22Rv1 (cell line): ENCODE measurements at regions not wholly inside any gene's neighbourhood (a gene's known extent, or its start where the extent isn't known, plus 50 kb on each side); places are given as distances from the start of the nearest gene placed in this dataset.
"Not testable (repeated sequence)": the region's sequence is repeated elsewhere in the genome, so short reads cannot be mapped to it uniquely, and the experiment has no call there.

Experiments
- H3K27ac ChIP-seq: fragments of 450-650 bp; 2 replicates; pipeline ENCODE4 v1.5.1; 2017
- CTCF ChIP-seq: fragments of 450-650 bp; IDR thresholded peaks from 2 replicates; pipeline ENCODE4 v1.5.1; 2017; ENCODE audit warnings: mild to moderate bottlenecking
- ZFX ChIP-seq: fragments of 450-650 bp; IDR thresholded peaks from 2 replicates; pipeline ENCODE4 v1.6.1; 2017; ENCODE audit warnings: antibody characterized with exemption, borderline replicate concordance

GRCh38 chr9:71268871-71269635 is 147.6 kb upstream of the TRPM3 start:
- H3K27ac ChIP-seq: no peak overlapping the region; the same call in 1 of the 2 replicates
- TF ChIP-seq ZFX: no peak
- no peak for TF ChIP-seq CTCF

- no peak overlapping the region for H3K27ac ChIP-seq
- TF ChIP-seq ZFX (no peak), CTCF (no peak)
Observed at GRCh38 chr9:71263451-71263850, 142.0 kb upstream of the TRPM3 start.

GRCh38 chr9:71260419-71260818 is 139.0 kb upstream of the TRPM3 start:
- not testable (repeated sequence) for H3K27ac ChIP-seq

GRCh38 chr9:71254592-71255277 is 133.3 kb upstream of the TRPM3 start:
- TF ChIP-seq CTCF: no peak
- TF ChIP-seq ZFX: no peak
- H3K27ac ChIP-seq: no peak overlapping the region

GRCh38 chr9:71253011-71253410 is 131.6 kb upstream of the TRPM3 start:
- H3K27ac ChIP-seq: no peak overlapping the region
- no peak for TF ChIP-seq CTCF
- TF ChIP-seq ZFX: no peak

GRCh38 chr9:71250581-71250980 is 129.2 kb upstream of the TRPM3 start:
- TF ChIP-seq CTCF: no peak
- no peak for TF ChIP-seq ZFX
- H3K27ac ChIP-seq: no peak overlapping the region

- no peak overlapping the region for H3K27ac ChIP-seq
- TF ChIP-seq CTCF: peak; percentile 95
- no peak for TF ChIP-seq ZFX
Observed at GRCh38 chr9:71249729-71250317, 128.4 kb upstream of the TRPM3 start.
